H1 (cell line): ENCODE measurements at regions not wholly inside any gene's neighbourhood (a gene's known extent, or its start where the extent isn't known, plus 50 kb on each side); places are given as distances from the start of the nearest gene placed in this dataset.

ENCODE experiments used
- CEBPB ChIP-seq: IDR thresholded peaks from 2 replicates; pipeline ENCODE4 v1.6.1; 2012; ENCODE audit warnings: low read depth, low read length
- JUN ChIP-seq: IDR thresholded peaks from 2 replicates; pipeline ENCODE4 v1.6.1; 2011; ENCODE audit warnings: low read depth, mild to moderate bottlenecking, improper control_type of control experiment, low read length
- RNF2 ChIP-seq: fragments of 200-900, 300-1000 bp; sonication (generic); IDR thresholded peaks from 2 replicates; pipeline ENCODE4 v1.7.1; 2016; ENCODE audit warnings: borderline replicate concordance, low read depth, mild to moderate bottlenecking, antibody characterized with exemption, low read length; ENCODE audit not compliant: poor library complexity, severe bottlenecking; ENCODE audit errors: missing control alignments
- SIRT6 ChIP-seq: IDR thresholded peaks from one replicate; pipeline ENCODE4 v1.7.1; 2012; ENCODE audit warnings: low read length, inconsistent platforms
- YY1 ChIP-seq: IDR thresholded peaks from 2 replicates; pipeline ENCODE4 v1.6.1; 2011; ENCODE audit warnings: low read depth, mild to moderate bottlenecking, low read length

GRCh38 chr4:89400287-89401035 is 92.9 kb upstream of the GPRIN3 start (continued):
- no peak for TF ChIP-seq RNF2
- no peak for TF ChIP-seq JUN
- TF ChIP-seq SIRT6 = no peak
- no peak for TF ChIP-seq YY1
- TF ChIP-seq CEBPB = no peak
